H1 (cell line): ENCODE measurements at regions not wholly inside any gene's neighbourhood (a gene's known extent, or its start where the extent isn't known, plus 50 kb on each side); places are given as distances from the start of the nearest gene placed in this dataset.

ENCODE experiments used
- CHD7 ChIP-seq: fragments of 300-600 bp; sonication (generic); IDR thresholded peaks from 2 replicates; pipeline ENCODE4 v1.7.1; 2012; ENCODE audit warnings: low read length, moderate library complexity, mild to moderate bottlenecking, inconsistent platforms; ENCODE audit not compliant: insufficient replicate concordance
- GTF2F1 ChIP-seq: IDR thresholded peaks from 2 replicates; pipeline ENCODE4 v1.6.1; 2012; ENCODE audit warnings: low read depth, low read length, improper control_type of control experiment, borderline replicate concordance
- POU5F1 ChIP-seq: IDR thresholded peaks from 2 replicates; pipeline ENCODE4 v1.6.1; 2011; ENCODE audit warnings: low read depth, mild to moderate bottlenecking, low read length, moderate library complexity

- no peak for TF ChIP-seq CHD7
- TF ChIP-seq POU5F1: no peak
- TF ChIP-seq GTF2F1: no peak
These were observed 169.0 kb upstream of the ARGLU1 start (continued) for GRCh38 chr13:106736941-106737340.
